Stimulated activated CD8-positive, alpha-beta memory T cell treated with anti-CD3 and anti-CD28 coated beads, Interleukin-15, amount 100 ng/mL, for 24 hours (primary cell): ENCODE measurements at regions not wholly inside any gene's neighbourhood (a gene's known extent, or its start where the extent isn't known, plus 50 kb on each side); places are given as distances from the start of the nearest gene placed in this dataset.

ENCODE experiments used
- DNase-seq: peaks from one replicate; pipeline ENCODE4 v3.0.0-alpha.2; 2020; ENCODE audit warnings: low read depth

DNA sequence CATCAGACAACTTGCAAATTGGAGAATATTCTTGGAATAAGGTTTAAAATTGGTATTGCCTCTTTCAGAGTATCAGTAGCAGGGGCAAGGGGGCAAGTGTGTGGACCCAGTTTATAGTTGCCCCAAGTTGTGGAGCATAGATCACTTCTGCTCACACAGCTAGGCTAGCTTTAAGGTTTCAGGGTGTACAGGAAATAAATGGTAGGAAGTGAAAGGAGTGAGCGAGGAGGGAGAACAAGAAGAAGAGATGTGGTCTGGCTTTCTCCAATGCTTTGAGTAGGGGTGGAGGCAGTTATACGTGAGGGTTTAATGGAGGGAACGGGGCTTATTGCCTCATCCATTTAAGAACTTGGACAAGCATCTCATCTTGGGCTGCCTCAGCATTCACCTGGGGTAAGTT is 290.0 kb upstream of the CFAP20DC start:
- DNase-seq, result no peak

DNA sequence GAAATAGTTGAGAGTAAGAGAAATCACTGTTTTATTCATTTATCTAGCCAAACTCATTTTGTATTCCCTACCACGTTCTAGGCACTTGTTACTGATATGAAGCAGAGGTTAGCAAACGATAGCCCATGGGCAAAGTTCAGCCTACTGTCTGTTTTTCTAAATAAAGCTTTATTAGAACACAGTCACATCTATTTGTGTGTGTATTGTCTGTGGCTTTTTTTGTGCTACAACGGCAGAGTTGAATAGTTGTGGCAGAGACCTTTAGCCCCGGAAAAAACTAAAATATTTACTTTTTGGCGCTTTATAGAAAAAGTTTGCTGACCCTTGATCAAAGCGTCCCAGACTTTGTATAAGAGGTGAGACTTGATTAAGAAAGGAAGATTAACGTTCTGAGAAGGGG is 289.1 kb upstream of the CFAP20DC start:
- no peak for DNase-seq

DNA sequence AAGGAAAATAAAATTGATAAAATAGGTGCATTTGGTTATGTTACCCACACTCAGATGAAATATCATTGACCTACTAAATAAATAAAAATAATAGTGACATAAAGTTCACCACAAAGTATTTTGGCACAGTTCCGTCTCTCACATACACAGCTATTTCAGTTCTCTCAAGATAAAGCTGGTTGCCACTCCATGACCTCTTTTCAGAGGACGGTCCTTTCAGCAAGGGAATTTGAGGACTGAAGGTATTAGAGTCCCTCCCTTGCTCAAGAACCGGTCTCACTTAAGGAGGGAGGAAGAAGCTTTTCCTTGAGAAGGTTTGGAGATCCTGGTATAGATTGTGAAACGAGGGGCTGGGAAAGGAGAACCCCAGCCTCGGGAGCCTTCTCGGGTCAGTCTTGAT is 285.5 kb upstream of the CFAP20DC start:
- no peak for DNase-seq

DNA sequence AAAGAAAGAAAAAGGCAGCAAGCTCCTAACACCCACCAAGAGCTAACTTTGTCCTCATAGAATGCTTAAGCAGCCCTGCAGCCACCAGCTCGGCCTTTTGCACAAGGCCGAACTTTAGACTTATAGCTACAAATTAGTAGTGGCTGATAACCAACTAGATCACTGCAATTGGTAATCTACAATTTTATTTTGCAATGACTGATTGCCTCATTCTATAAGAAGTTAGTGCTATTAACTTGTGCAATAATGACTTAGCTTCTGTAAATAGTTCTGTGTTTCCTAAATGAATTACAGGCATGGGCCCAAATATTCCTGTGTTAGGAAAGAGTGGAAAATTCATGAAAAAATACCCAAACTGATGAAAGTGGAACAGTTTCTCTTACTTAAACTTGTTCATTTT is 284.8 kb upstream of the CFAP20DC start:
- DNase-seq, result no peak

DNA sequence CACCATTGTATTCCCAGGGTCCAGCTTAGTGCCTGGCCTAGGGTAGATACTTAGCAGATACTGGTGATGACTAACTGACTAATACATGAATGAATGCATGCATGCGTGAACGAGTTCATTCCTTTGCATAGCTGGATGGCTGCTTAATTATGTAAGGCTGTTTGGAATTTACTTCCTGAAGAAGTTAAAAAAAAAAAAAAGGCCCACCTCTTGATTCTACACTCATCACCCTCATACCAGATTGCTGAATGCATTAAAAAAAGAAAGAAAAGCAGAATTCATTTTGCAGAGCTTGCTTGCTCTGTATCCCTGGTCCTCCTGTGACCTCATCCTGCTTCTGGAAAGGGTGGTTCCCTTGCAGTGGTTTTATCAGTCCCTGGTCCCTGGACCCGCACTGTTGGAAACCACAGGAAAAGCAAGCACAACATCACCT is 277.6 kb upstream of the CFAP20DC start:
- DNase-seq, result no peak

DNA sequence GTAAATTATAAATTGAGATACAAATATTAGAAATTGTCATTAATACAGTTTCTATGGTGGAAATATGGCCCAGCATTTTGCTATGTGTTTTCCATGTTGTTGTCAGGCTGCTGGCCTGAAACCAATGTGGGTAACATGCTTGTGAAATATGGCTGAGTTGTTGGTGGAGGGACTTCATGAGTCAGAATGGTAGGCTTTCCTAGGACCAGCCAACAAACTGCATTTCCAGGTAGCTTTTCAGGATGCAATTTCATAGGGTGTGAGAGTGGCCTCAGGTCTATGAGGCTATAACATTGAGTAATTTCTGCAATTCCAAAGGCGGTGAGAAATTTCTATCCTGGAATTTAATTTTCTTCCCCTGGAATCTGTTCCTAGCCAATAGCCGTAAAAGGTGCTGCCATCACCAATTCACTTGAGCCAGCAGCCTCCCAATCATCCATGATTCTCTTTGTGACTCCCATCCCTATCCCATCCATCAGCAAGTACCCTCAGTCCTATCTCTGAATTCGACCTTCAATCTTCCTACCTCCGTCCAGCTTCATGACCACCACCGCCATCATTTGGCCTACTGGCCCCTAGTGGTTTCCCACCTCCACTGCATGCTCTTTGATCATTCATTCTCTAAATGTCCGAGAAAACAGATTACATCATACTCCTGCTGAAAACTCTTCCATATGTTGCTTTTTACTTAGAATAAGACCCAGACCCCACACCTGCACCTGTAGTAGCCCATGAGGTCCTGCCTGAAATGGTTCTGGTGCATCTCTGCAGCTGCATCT is 276.6 kb upstream of the CFAP20DC start:
- DNase-seq, result no peak

DNA sequence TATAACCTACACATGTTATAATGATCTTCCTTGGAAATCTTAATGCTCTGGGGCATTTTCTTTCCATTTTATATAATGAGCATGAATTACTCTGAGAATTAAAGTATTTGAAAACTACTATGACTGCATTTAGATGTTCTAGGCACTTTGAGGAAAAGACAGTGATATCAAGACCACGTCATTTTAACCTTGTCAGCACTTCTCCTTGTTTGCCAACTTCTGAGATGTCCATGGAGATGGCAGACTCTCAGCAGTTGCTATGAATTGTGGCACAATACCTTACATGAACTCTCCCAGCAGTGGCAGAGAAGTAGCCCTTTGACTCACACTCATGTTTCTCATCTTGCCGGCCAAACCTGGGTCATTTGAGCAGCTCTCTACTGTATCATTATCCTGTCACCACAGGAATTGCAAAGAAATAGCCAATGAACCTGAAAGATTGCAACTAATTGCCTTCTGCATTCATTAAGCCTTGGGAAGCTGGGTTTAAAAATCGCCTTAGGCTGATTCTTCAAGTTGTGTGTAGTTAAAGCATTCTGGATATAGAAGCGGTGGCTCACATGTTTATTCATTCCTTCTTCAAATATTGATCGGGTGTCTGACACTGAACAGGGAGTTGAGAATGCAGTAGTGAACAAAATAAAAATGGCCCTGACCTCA is 272.2 kb upstream of the CFAP20DC start:
- no peak for DNase-seq

DNA sequence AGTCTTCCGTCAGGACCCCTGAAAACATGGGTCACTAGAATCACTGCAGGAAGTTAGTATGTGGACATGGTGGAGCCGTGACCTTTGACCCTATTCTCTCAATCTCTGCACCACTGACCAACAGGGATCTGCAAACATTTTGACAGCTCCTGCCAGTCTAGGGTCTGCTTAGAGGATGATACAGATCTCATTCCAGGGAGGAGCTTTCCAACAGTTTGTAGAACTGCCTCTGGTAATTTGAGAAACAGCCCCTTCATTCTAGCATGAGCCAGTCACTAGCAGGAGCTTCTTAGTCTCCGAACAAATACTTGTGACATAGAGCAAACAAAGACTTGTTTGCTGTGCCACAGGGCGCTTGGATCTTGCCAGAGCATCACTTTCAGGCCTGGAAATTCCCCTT is 270.3 kb upstream of the CFAP20DC start:
- DNase-seq, result no peak

DNA sequence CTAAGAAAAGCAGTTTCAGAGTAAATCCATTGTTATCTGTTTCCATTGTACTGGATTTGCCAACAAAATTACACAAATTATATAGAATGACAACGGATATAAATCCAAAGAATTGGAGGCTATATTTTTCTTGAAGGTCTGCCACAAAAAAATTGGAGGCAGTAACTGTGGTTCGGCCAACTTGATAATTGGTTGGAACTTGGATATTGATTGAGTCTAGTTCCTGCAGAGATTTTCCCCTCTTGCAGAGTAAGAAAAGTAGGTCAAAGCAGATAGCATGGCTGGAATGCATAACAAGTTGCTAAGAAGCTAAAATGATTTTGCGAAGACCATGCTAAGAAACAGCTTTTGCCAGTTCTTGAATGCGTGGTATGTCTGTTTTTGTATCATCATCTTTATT is 269.6 kb upstream of the CFAP20DC start:
- DNase-seq, result no peak

DNA sequence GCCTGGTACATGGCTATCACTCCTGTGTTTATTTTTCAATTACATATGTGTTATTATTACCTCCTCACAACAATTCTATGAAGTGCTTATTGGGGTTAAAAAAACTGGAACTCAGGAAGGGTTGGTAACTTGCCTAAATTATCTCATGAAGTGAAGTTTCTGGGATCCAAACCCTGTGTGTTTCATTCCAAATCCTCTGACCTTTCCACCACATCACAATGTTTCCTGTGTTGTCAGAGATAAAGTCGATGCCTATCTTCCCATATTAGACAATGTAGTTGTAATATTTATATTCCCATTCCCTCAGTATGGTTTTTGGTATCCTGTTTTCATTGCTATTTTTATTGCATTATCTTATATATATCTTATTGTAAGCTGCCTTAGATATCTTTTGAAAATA is 269.1 kb upstream of the CFAP20DC start:
- DNase-seq, result no peak

DNA sequence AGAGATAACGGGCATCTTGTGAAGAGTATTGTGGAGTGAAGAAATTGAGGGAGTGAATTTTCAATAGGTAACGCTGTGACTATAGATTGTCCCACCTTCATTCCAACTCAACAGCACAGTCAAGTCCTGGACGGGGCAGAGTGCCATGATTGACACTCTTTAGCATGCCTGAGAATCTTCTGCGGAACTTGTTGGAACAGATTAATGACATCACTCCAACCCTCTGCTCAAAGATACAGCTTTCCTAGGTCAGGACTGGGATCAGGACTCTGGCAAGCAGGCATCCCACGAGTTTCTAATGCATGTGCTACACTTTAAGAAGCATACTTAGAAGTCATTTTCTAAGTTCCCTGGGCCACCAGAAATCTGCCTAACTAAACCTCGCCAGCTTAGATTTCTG is 267.6 kb upstream of the CFAP20DC start:
- DNase-seq, result no peak

DNA sequence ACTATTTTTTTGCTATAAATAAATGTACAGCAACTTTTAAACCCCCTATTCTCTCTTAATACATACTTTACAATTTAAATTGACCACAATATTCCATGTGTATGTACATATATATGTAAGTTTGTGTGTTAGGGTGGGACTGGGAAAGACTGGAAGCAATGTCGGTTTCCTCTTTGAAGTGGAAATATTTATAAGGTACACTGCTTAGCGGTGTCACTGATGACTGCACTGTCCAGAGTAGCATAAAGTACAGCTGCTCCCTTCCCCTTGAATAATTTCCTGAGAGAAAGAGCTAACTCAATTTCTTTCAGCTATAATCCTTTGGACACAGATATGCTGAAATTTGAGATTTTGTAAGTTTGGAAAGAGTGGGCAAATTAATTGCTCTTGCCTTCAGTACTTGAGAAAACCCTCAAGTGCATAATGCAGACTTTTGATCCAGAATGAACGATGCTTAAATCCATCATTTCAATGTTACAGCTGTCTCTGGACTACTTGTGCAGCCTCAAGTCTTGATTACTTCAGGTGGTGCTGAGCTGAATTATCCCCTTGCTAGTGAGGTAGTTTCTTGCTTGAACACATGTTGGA is 267.0 kb upstream of the CFAP20DC start:
- no peak for DNase-seq

DNA sequence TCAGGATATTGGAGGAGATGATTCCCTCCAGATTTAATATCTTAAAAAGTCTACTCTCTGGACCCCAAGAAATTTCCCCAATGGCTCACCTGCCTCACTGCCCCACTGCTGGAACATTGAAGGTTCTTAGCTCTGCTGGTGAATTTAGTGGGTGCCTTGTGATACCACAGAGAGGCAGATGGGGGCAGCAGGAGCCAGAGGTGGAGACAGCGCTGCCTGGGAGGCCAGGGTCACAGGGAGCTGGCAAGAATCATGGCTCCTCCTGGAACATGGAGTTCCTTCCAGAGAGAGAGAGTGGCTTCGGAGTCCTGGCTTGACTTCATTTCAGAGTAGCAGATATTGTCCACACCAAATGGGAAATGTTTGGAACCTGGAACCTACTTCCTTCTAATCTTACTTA is 263.5 kb upstream of the CFAP20DC start:
- DNase-seq, result peak; percentile 6

DNA sequence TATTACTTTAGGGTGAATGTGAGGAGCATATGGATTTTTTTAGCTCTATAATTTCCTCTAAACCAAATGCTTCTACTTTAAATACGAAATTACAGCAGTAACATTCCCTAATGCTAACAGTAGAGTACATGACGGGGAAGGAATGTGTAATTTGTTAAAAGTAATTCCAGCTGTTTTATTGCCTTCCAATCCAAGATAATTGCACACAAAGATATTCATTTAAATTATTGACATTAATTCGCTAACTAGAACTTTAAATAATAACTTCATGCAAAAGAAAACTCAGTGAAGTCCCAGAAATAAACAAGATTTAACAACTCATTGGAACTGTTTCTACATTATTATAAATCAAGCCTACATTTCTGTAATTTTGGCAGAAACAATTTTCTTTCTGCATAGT is 261.4 kb upstream of the CFAP20DC start:
- DNase-seq, result no peak

DNA sequence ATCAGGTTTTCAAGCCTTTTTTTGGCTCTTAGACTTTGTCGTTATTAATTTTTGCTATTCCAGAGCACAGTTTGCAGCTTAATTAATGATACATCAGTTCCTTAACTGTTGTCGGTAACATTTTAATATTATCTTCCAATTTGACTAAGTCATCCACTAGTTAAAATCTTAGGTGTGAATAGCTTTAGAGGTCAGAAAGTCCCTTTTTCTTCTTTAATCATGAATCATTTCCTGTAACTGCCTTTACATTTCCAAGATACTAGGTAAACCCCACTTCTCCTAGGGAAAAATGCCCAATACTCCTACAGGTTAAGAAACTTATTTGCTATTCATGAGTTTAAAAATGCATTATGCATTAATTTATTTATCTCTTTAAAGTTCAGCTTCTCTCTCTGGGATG is 260.9 kb upstream of the CFAP20DC start:
- DNase-seq, result no peak

DNA sequence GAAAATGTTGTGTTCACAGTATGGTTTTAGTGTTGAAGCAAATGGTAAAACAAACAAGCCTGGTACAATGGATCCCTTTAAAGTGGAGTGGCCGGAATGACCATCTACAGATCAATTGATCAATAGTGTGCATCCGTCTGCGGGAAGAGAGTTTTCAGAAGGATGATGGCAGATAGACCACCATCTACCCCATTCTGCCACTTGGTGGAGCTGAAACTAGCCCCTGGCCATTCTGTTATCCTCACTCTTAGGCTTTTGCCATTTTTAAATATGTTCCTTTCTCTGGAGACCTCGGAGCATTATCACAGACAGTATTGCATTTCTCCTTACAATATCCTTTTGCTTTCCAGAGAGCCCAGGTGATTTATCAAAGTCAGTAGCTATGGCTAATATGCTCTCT is 258.9 kb upstream of the CFAP20DC start:
- DNase-seq, result no peak

DNA sequence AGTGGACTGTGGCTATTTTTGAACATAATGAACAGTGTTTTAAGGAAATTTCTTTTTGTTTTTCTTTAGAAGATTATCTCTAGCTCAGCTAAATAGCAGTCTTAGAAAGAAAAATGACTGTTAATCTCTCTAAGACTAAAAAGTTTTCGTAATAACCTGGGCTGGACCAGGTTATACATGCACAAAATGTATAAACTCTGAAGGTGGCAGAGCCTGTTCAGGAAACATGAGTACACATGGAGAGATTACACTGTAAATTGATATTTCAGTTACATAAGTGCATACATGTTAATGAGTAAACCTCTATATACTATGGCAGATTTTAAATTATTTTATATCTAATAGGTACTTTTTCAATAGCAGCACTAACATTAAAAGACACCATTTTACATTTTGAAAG is 258.2 kb upstream of the CFAP20DC start:
- no peak for DNase-seq

DNA sequence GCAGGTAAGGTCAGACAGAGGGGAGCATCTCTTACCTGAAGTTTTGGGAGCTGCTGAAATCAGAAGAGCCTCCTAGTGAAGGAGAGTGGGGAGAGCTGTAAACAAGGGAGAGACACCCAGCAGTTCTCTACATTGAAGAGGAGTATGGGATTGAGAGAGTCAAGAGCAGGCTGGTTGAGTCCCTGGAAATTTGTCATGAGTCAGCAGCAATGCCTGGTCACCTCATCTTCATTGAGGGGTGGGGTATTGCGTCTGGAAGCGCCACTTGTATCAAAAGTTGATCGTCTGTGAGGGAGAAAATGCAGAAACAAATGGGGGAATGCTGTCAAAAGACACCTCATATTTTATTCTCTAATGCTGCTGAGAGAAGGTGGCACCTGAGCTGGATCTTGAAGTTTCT is 256.6 kb upstream of the CFAP20DC start:
- DNase-seq, result no peak

DNA sequence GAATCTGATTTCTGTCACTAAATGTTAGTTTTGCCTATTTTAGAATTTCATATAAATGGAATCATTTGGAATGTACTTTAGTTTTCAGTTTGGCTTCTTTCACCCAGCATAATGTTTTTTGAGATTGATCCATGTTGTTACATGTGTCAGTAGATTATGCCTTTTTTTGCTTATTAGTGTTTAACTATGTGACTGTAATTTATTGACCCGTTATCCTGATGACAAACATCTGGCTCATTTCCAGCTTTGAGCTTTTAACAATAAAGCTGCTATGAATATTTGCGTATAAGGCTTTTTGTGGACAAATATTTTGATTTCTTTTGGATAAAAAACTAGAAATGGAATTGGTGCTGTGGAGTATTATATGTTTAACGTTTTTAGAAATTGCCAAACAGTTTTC is 254.5 kb upstream of the CFAP20DC start:
- no peak for DNase-seq

DNA sequence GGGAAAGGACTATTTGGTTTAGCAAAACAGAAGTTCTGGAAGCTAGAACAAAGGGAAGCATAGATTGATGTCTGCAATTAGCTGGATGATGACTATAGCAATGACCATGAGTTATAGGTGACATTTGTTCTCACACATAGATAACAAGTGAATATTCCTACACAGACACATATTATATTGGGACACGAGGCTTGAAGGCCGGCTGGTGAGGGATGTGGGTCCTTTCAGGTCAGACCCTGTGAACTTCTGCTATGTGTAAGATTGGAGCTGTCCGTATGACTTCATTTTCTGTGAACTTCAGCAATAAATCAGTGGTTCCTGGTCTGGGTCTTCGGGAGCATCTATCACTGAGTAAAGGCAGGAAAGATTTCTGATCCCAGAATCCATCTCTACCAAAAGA is 253.6 kb upstream of the CFAP20DC start:
- DNase-seq, result no peak

DNA sequence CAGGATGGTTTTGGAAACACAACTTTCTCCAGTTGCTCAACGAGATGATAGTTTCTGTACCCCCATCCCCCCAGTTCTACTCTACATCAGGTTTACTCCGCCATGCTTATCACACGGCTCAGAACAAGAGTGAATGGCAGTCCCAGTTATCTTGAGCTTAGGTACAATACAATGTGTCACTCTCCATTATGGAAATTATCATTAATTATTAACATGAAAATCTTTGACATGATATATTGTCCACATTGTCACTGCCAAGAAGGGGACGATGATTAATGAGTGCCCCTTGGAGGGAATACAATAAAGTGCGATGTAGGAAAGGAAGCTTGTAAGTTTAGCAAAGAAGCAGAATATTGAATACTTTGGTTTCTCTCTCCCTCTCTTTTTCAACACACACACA is 252.6 kb upstream of the CFAP20DC start:
- DNase-seq, result no peak

DNA sequence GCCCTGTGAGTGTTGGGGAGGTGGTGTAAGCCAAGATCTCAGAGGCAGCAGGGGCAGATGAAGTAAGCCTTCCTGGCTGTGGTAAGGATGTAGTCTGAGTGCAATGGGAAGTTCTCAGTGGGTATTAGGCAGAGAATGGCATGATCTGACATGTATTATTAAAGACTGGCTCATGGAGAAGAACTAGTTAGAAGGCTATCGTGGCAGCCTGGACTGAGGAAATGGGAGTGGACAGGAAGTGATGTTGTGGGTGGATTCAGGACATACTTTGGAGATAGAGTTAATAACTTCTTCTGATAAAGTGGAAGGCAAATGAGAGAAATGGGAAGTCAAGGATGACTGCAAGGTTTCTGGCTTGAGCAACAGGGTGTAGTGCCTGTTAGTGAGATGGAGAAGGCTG is 250.9 kb upstream of the CFAP20DC start:
- DNase-seq, result no peak

DNA sequence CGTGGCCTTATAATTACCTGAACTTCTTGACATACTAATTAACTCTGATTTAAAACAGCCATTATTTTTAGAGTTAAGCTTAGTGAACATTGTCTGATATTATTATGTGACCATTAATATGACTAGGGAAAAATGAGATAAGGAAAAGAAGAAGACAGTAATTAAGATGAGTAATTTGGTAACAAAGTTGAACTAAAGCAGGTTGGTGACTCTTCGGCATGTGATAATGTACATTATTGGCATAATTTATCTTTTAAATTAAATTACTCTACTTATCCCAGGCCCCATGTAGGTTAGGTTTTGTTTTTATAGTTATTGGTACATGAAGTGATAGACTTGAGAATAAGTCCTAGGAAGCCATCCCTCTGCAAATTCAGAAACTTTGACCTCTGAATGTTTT is 249.7 kb upstream of the CFAP20DC start:
- no peak for DNase-seq

DNA sequence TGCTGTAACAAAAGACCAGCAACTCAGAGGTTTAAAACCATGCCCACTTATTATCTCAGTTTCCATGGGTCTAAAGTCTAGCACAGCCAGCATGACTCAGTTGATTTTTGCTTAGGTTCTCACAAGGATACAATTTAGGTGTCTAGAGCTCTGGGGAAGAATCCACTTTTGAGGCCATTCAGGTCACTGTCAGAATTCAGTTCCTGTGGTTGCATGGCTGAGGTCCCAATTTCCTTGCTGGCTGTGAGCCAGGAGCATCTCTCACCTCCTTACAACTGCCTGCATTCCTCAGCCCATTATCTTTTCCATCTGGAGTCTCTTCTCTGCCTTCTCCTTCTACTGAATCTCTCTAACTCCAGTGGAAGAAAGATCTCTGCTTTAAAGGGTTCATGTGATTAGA is 240.5 kb upstream of the CFAP20DC start:
- no peak for DNase-seq
